PC-9 (cell line): ENCODE measurements at regions not wholly inside any gene's neighbourhood (a gene's known extent, or its start where the extent isn't known, plus 50 kb on each side); places are given as distances from the start of the nearest gene placed in this dataset.

Source experiments
- CTCF ChIP-seq: fragments of 200-600 bp; sonication (generic); conservative IDR thresholded peaks from 2 replicates; pipeline ENCODE4 v1.6.1; 2017; ENCODE audit warnings: mixed run types, antibody characterized with exemption, mild to moderate bottlenecking, moderate library complexity
- EZH2 ChIP-seq: fragments of 200-600 bp; sonication (generic); IDR thresholded peaks from 2 replicates; pipeline ENCODE4 v1.8.0; 2017; ENCODE audit warnings: antibody characterized with exemption, low read depth

GRCh38 chr7:93711926-93712325 is 137.4 kb upstream of the CALCR start:
- TF ChIP-seq CTCF (no peak), EZH2 (no peak)
